Peyer's patch (tissue), 4 donors: ENCODE measurements at regions not wholly inside any gene's neighbourhood (a gene's known extent, or its start where the extent isn't known, plus 50 kb on each side); places are given as distances from the start of the nearest gene placed in this dataset.
"Not testable (repeated sequence)": the region's sequence is repeated elsewhere in the genome, so short reads cannot be mapped to it uniquely, and the experiment has no call there.

Experiments
- DNase-seq, 3 donors: peaks; one replicate each; pipeline ENCODE4 v3.0.0-alpha.2; 2017 to 2019
- H3K27ac ChIP-seq, 4 donors: fragments of 200-600 bp; sonication (generic); one replicate each; pipeline ENCODE4 v1.5.1; 2016 to 2019
- H3K27me3 ChIP-seq, 2 donors: fragments of 200-600 bp; sonication (generic); one replicate each; pipeline ENCODE4 v1.5.1; 2019
- H3K36me3 ChIP-seq, 3 donors: fragments of 200-600 bp; sonication (generic); one replicate each; pipeline ENCODE4 v1.5.1; 2016 to 2019
- H3K4me1 ChIP-seq, 4 donors: fragments of 200-600 bp; sonication (generic); one replicate each; pipeline ENCODE4 v1.5.1; 2016 to 2019
- H3K4me3 ChIP-seq, 4 donors: fragments of 200-600 bp; sonication (generic); 1 replicate in 3 of 4; 2 replicates in 1 of 4; pipeline ENCODE4 v1.5.1; 2016 to 2019; ENCODE audit warnings: mild to moderate bottlenecking in 1 of 4
- H3K9me3 ChIP-seq, 4 donors: fragments of 200-600 bp; sonication (generic); one replicate each; pipeline ENCODE4 v1.5.1; 2016 to 2019; ENCODE audit warnings: mild to moderate bottlenecking in 1 of 4
- CTCF ChIP-seq, 6 experiments: fragments of 450-650 bp in 4 of 6; fragments of 200-600 bp in 2 of 6; sonication (generic) in 1 of 6; IDR thresholded peaks; one replicate each; pipeline ENCODE4 v1.5.1; 2017 to 2019; ENCODE audit warnings: antibody characterized with exemption in 6 of 6, mild to moderate bottlenecking in 3 of 6, moderate library complexity in 1 of 6
- POLR2A ChIP-seq, 2 donors: fragments of 450-650 bp; IDR thresholded peaks; one replicate each; pipeline ENCODE4 v1.5.1; 2017; ENCODE audit warnings: antibody characterized with exemption in 2 of 2, mild to moderate bottlenecking in 2 of 2, moderate library complexity in 2 of 2

- H3K9me3 ChIP-seq = no peaks in the 10 kb centered on the region
- TF ChIP-seq POLR2A (IDR thresholded peaks at IDR 0.05) (no peak), CTCF (IDR thresholded peaks at IDR 0.05) (no peak)
- no peak overlapping the region for H3K4me3 ChIP-seq
- no peaks in the 10 kb centered on the region for H3K27me3 ChIP-seq
- no peaks in the 10 kb centered on the region for H3K4me1 ChIP-seq
- no peak for DNase-seq
- no peaks in the 10 kb centered on the region for H3K36me3 ChIP-seq
- H3K27ac ChIP-seq = no peak overlapping the region
These were observed 233.4 kb upstream of the ID4 start for GRCh38 chr6:19603721-19604120.

- Histone ChIP-seq H3K4me1 (no peaks in the 10 kb centered on the region), H3K27me3 (no peaks in the 10 kb centered on the region), H3K4me3 (no peak overlapping the region), H3K36me3 (no peaks in the 10 kb centered on the region), H3K27ac (no peak overlapping the region), H3K9me3 (no peaks in the 10 kb centered on the region)
- DNase-seq = no peak
- TF ChIP-seq CTCF (IDR thresholded peaks at IDR 0.05) (no peak), POLR2A (IDR thresholded peaks at IDR 0.05) (no peak)
These were observed 231.5 kb upstream of the ID4 start for GRCh38 chr6:19605624-19606023.

- no peak for TF ChIP-seq CTCF (IDR thresholded peaks at IDR 0.05)
- TF ChIP-seq POLR2A (IDR thresholded peaks at IDR 0.05) = no peak
- DNase-seq = no peak
- H3K36me3 ChIP-seq = no peaks in the 10 kb centered on the region
- H3K4me1 ChIP-seq = no peaks in the 10 kb centered on the region
- H3K27ac ChIP-seq = no peak overlapping the region
- H3K9me3 ChIP-seq = no peaks in the 10 kb centered on the region
- H3K27me3 ChIP-seq = no peaks in the 10 kb centered on the region
- no peak overlapping the region for H3K4me3 ChIP-seq
These were observed 228.6 kb upstream of the ID4 start for GRCh38 chr6:19608546-19608945.

GRCh38 chr6:19609972-19610641, 227.1 kb upstream of the ID4 start:
- no peak for DNase-seq
- Histone ChIP-seq H3K27ac (no peak overlapping the region), H3K4me1 (no peaks in the 10 kb centered on the region), H3K4me3 (no peak overlapping the region), H3K9me3 (no peaks in the 10 kb centered on the region), H3K36me3 (no peaks in the 10 kb centered on the region), H3K27me3 (no peaks in the 10 kb centered on the region)
- no peak for TF ChIP-seq CTCF (IDR thresholded peaks at IDR 0.05)
- no peak for TF ChIP-seq POLR2A (IDR thresholded peaks at IDR 0.05)

- H3K27me3 ChIP-seq, H3K4me3 ChIP-seq, DNase-seq, H3K9me3 ChIP-seq, H3K4me1 ChIP-seq, H3K27ac ChIP-seq, H3K36me3 ChIP-seq: not testable (repeated sequence)
These were observed 224.3 kb upstream of the ID4 start for GRCh38 chr6:19612672-19613466.

GRCh38 chr6:19613678-19614077, 223.5 kb upstream of the ID4 start:
- Histone ChIP-seq H3K36me3 (no peaks in the 10 kb centered on the region), H3K27ac (no peak overlapping the region), H3K4me1 (no peaks in the 10 kb centered on the region), H3K9me3 (no peaks in the 10 kb centered on the region), H3K4me3 (no peak overlapping the region), H3K27me3 (no peaks in the 10 kb centered on the region)
- TF ChIP-seq CTCF (IDR thresholded peaks at IDR 0.05) (peak in 1 of 6 experiments; percentile 12), POLR2A (IDR thresholded peaks at IDR 0.05) (no peak)
- no peak for DNase-seq
